Testis (tissue), 2 donors: ENCODE measurements at regions not wholly inside any gene's neighbourhood (a gene's known extent, or its start where the extent isn't known, plus 50 kb on each side); places are given as distances from the start of the nearest gene placed in this dataset.

Source experiments
- DNase-seq: peaks from one replicate; pipeline ENCODE4 v3.0.0-alpha.2; 2019
- H3K27ac ChIP-seq, 2 donors: fragments of 200-600 bp; sonication (generic); one replicate each; pipeline ENCODE4 v1.5.1; 2019
- H3K27me3 ChIP-seq: fragments of 200-600 bp; sonication (generic); one replicate; pipeline ENCODE4 v1.5.1; 2019
- H3K36me3 ChIP-seq: fragments of 200-600 bp; sonication (generic); one replicate; pipeline ENCODE4 v1.5.1; 2017; ENCODE audit warnings: low read depth; ENCODE audit errors: missing control alignments
- H3K4me1 ChIP-seq: fragments of 200-600 bp; sonication (generic); one replicate; pipeline ENCODE4 v1.5.1; 2019
- H3K4me3 ChIP-seq, 2 donors: fragments of 200-600 bp; sonication (generic); one replicate each; pipeline ENCODE4 v1.5.1; 2017 to 2019
- H3K9me3 ChIP-seq: fragments of 200-600 bp; sonication (generic); one replicate; pipeline ENCODE4 v1.5.1; 2017
- CTCF ChIP-seq, 3 experiments: fragments of 450-650 bp in 2 of 3; fragments of 200-600 bp in 1 of 3; sonication (generic) in 1 of 3; IDR thresholded peaks; one replicate each; pipeline ENCODE4 v1.5.1; 2016 to 2019; ENCODE audit warnings: antibody characterized with exemption in 3 of 3, mild to moderate bottlenecking in 2 of 3, moderate library complexity in 1 of 3
- POLR2A ChIP-seq: fragments of 450-650 bp; IDR thresholded peaks from one replicate; pipeline ENCODE4 v1.6.1; 2017; ENCODE audit warnings: antibody characterized with exemption, mild to moderate bottlenecking, moderate library complexity
- WGBS, 2 donors: methylation state at CpG; one replicate each; pipeline ENCODE4 v1.1.5; 2018; 5-methylcytosine and 5-hydroxymethylcytosine counted together
- intact Hi-C: fragments of 100-400 bp; cut with DNase I; formaldehyde crosslinking; loops from one replicate; pipeline ENCODE4 v1.15.1; 2023; ENCODE audit warnings: low total_unique reads

GRCh38 chr11:105298630-105299029, 159.1 kb upstream of the CARD18 start:
- intact Hi-C loops = no loop called here
- Histone ChIP-seq H3K4me1 (no peaks in the 10 kb centered on the region), H3K36me3 (no peaks in the 10 kb centered on the region), H3K27ac (no peak overlapping the region), H3K27me3 (no peaks in the 10 kb centered on the region), H3K4me3 (no peak overlapping the region), H3K9me3 (no peaks in the 10 kb centered on the region)
- DNase-seq = no peak
- 91 to 96% methylated on average over 3 of the region's 3 CpGs for WGBS, 2 donors
- no peak for TF ChIP-seq POLR2A
- TF ChIP-seq CTCF (IDR thresholded peaks at IDR 0.05) = no peak

GRCh38 chr11:105298174-105298573, 158.6 kb upstream of the CARD18 start:
- intact Hi-C loops = no loop called here
- no peak for TF ChIP-seq CTCF (IDR thresholded peaks at IDR 0.05)
- no peak for TF ChIP-seq POLR2A
- 68 to 83% methylated on average over 2 of the region's 2 CpGs for WGBS, 2 donors
- Histone ChIP-seq H3K36me3 (no peaks in the 10 kb centered on the region), H3K4me1 (no peaks in the 10 kb centered on the region), H3K27ac (no peak overlapping the region), H3K4me3 (no peak overlapping the region), H3K9me3 (no peaks in the 10 kb centered on the region), H3K27me3 (no peaks in the 10 kb centered on the region)
- DNase-seq = no peak

- H3K27ac ChIP-seq = no peak overlapping the region
- no peaks in the 10 kb centered on the region for H3K36me3 ChIP-seq
- intact Hi-C loops = no loop called here
- no peak for DNase-seq
- 50 to 61% methylated on average over 2 of the region's 2 CpGs for WGBS, 2 donors
- H3K27me3 ChIP-seq = no peaks in the 10 kb centered on the region
- no peaks in the 10 kb centered on the region for H3K4me1 ChIP-seq
- no peaks in the 10 kb centered on the region for H3K9me3 ChIP-seq
- no peak overlapping the region for H3K4me3 ChIP-seq
- TF ChIP-seq CTCF (IDR thresholded peaks at IDR 0.05) = no peak
- TF ChIP-seq POLR2A = no peak
These were observed 157.9 kb upstream of the CARD18 start for GRCh38 chr11:105297463-105297862.

GRCh38 chr11:105296806-105297205, 157.2 kb upstream of the CARD18 start:
- Histone ChIP-seq H3K27ac (no peak overlapping the region), H3K4me1 (no peaks in the 10 kb centered on the region), H3K27me3 (no peaks in the 10 kb centered on the region), H3K9me3 (no peaks in the 10 kb centered on the region), H3K36me3 (no peaks in the 10 kb centered on the region), H3K4me3 (no peak overlapping the region)
- no peak for TF ChIP-seq CTCF (IDR thresholded peaks at IDR 0.05)
- no peak for TF ChIP-seq POLR2A
- WGBS, 2 donors = 82 to 92% methylated on average over 7 to 8 of the region's 8 CpGs
- no peak for DNase-seq
- intact Hi-C loops = no loop called here

GRCh38 chr11:105296386-105296785, 156.8 kb upstream of the CARD18 start:
- H3K27ac ChIP-seq = no peak overlapping the region
- no peaks in the 10 kb centered on the region for H3K9me3 ChIP-seq
- H3K36me3 ChIP-seq = no peaks in the 10 kb centered on the region
- H3K4me3 ChIP-seq = no peak overlapping the region
- no peaks in the 10 kb centered on the region for H3K4me1 ChIP-seq
- intact Hi-C loops = no loop called here
- no peak for DNase-seq
- 86 to 100% methylated on average over 3 to 8 of the region's 8 CpGs for WGBS, 2 donors
- H3K27me3 ChIP-seq = no peaks in the 10 kb centered on the region
- no peak for TF ChIP-seq POLR2A
- TF ChIP-seq CTCF (IDR thresholded peaks at IDR 0.05) = no peak
